GM20000 (cell line): ENCODE measurements at regions not wholly inside any gene's neighbourhood (a gene's known extent, or its start where the extent isn't known, plus 50 kb on each side); places are given as distances from the start of the nearest gene placed in this dataset.

ENCODE experiments used
- DNase-seq: peaks from one replicate; pipeline ENCODE4 v3.0.0; 2012; ENCODE audit warnings: low spot score
- CTCF ChIP-seq: IDR thresholded peaks from 2 replicates; pipeline ENCODE4 v1.5.1; 2012; ENCODE audit warnings: mild to moderate bottlenecking, control low read depth; ENCODE audit errors: extremely low read depth, missing control alignments

DNA sequence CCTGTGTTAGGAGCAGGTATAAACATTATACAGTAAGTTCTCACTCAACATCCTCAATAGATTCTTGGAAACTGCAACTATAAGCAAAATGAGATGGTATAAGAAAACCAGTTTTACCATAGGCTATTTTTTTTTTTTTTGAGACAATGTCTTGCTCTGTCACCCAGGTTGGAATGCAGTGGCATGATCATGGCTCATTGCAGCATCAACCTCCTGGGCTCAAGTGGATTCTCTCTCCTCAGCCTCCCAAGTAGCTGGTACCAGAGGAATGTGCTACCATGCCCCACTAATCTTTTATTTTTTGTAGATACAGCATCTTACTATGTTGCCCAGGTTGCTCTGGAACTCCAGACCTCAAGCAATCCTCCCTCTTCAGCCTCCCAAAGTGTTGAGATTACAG lies 50.1 kb upstream of the ADRB2 start:
- DNase-seq, result no peak
- no peak for TF ChIP-seq CTCF
